GM12872 (cell line): ENCODE measurements at regions not wholly inside any gene's neighbourhood (a gene's known extent, or its start where the extent isn't known, plus 50 kb on each side); places are given as distances from the start of the nearest gene placed in this dataset.

Experiments used
- CTCF ChIP-seq: IDR thresholded peaks from 3 replicates; pipeline ENCODE4 v1.5.1; 2011; ENCODE audit warnings: low read depth, mild to moderate bottlenecking, low read length, moderate library complexity; ENCODE audit not compliant: insufficient read depth

- TF ChIP-seq CTCF, result no peak
Measured at GRCh38 chr20:57899554-57899953, 189.7 kb upstream of the PMEPA1 start.

GRCh38 chr20:57898332-57898731 lies 188.5 kb upstream of the PMEPA1 start:
- TF ChIP-seq CTCF, result no peak

DNA sequence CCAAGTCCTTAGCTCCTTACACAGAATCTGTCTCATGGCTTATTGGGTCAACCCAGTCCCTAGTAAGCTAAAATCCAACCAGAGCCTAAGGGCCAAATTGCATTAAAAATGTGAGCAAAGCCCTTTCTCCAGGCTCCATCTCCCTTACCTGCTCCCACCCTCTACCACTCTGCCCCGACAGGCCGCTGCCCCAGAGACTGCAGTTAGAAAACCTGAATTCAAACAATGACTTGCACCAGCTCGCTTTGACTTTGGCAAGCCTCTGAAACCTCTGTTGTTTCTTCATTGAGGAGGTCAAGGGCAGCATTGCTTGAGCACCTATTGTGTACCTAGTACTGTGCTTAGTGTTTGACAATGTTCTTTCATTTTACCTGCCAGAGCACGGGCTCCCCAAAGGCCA lies 188.1 kb upstream of the PMEPA1 start:
- no peak for TF ChIP-seq CTCF

DNA sequence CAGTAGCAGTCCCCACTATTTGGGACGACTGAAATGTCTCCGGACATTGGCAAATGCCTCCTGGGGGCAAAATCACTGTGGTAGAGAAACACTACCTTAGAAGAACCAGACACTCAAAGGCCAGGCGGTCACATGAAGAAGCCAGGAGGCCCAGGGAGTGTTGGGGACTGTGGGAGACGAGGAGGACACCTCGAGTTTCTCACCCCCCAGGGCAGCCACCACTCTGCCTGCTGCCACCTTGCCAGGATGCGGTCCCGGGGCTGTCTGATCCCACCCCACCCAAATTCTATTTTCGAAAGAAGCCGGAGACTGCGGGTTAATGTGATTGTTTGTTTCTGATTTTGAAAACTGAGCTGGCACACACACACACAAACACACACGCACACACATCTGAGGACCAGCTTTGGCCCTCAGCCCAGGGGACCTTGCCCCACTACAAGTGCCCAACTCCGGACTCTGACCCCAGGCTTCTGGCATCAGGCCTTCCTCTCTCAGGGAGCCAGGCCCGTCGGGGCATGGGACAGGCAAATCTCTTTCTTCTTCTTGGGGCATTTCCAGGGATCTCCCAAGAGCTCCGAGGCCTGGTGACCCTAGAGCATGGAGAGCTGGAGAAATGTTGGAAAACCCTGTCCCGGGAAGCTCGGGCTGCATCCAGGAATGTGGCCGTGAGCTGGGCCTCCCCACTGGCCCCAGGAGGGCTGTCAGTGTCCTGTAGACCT lies 187.5 kb upstream of the PMEPA1 start:
- no peak for TF ChIP-seq CTCF

- TF ChIP-seq CTCF, result no peak
Measured at GRCh38 chr20:57896563-57896962, 186.7 kb upstream of the PMEPA1 start.

DNA sequence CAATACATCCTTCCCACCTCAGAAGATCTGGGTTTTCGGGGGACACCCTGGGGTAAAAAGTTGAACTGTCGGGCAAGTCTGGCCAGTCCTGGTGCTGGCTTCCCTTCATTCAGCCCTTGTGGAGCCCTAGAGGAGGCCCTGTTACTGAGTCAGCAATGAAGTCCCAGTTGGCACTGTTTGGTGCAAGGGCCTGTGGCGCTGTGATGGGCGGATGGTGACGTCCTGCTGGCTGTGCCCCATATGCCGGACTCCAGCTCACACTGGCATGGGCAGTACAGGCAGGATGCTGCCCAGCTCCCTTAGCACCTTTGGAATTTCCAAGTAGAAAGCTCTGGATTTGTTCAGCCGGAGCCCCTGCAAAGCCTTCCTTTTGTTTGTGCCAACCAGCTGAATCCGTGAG lies 186.2 kb upstream of the PMEPA1 start:
- no peak for TF ChIP-seq CTCF

DNA sequence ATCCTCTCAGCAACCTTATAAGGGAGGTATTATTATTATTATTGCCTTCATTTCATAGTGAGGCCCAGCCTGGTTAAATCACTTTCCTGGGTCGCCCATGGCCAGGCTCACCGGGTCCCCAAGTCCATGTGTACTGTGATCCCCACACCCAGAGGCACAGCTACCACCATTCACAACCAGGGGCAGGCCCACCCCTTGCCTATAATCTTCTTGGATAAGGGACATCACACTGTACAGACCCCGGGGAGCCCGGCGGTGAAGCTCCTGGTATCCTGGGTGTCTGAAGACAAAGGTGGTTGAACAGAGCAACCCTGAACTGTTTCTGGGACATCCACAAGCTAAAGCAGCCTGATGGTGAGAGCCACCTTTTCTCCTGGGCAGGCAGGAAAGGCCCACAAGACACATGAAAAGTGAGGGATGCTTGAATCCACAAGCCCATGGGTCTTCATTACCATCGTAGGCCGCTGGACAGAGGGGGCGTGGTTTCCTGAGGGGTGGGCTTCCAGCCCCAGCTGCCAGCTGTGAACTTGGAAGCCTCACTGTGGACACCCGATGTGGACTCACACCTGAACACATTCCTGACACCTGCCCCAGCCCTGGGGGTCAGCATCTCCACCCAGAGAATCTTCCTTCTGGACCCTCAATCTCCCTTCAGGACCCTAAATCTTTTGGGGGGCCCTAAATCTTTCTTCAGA lies 185.5 kb upstream of the PMEPA1 start:
- TF ChIP-seq CTCF, result no peak
